Bronchial epithelial cell (primary cell): ENCODE measurements at regions not wholly inside any gene's neighbourhood (a gene's known extent, or its start where the extent isn't known, plus 50 kb on each side); places are given as distances from the start of the nearest gene placed in this dataset.

Source experiments
- DNase-seq: peaks from one replicate; pipeline ENCODE4 v3.0.0-alpha.2; 2010; ENCODE audit warnings: low read depth
- FAIRE-seq: peaks from 2 replicates; lab custom pipeline; 2011; peaks lifted over from hg19 to GRCh38; lab: Jason Lieb, UNC
- H3K27me3 ChIP-seq: 2 replicates; pipeline ENCODE4 v1.5.1; 2011; ENCODE audit warnings: low read length; ENCODE audit not compliant: control insufficient read depth, insufficient read depth
- H3K36me3 ChIP-seq: 2 replicates; pipeline ENCODE4 v1.5.1; 2011; ENCODE audit warnings: low read length; ENCODE audit not compliant: control insufficient read depth, insufficient read depth
- H3K4me3 ChIP-seq: 2 replicates; pipeline ENCODE4 v1.5.1; 2011; ENCODE audit warnings: mild to moderate bottlenecking, low read depth, low read length, control low read depth
- CTCF ChIP-seq: IDR thresholded peaks from 2 replicates; pipeline ENCODE4 v1.5.1; 2011; ENCODE audit warnings: mild to moderate bottlenecking, moderate library complexity, low read length, control low read depth, inconsistent platforms; ENCODE audit not compliant: insufficient read depth, severe bottlenecking

- H3K27me3 ChIP-seq: no peaks in the 10 kb centered on the region
- H3K36me3 ChIP-seq: no peaks in the 10 kb centered on the region
- no peak for TF ChIP-seq CTCF
- DNase-seq (no peak), FAIRE-seq (no peak)
- H3K4me3 ChIP-seq: no peak overlapping the region
These were observed 360.0 kb downstream of the NPHP4 start for GRCh38 chr1:5632224-5632623.

GRCh38 chr1:5628416-5628815, 363.8 kb downstream of the NPHP4 start:
- TF ChIP-seq CTCF: no peak
- DNase-seq (no peak), FAIRE-seq (no peak)
- H3K27me3 ChIP-seq: no peaks in the 10 kb centered on the region
- no peaks in the 10 kb centered on the region for H3K36me3 ChIP-seq
- no peak overlapping the region for H3K4me3 ChIP-seq

- no peak for TF ChIP-seq CTCF
- FAIRE-seq: no peak
- peak; percentile 2 for DNase-seq
- H3K4me3 ChIP-seq: no peak overlapping the region
- no peaks in the 10 kb centered on the region for H3K36me3 ChIP-seq
- no peaks in the 10 kb centered on the region for H3K27me3 ChIP-seq
These were observed 368.8 kb downstream of the NPHP4 start for GRCh38 chr1:5623399-5623798.

GRCh38 chr1:5622412-5622811, 369.8 kb downstream of the NPHP4 start:
- TF ChIP-seq CTCF: no peak
- H3K4me3 ChIP-seq: no peak overlapping the region
- DNase-seq (peak; percentile 54), FAIRE-seq (no peak)
- no peaks in the 10 kb centered on the region for H3K36me3 ChIP-seq
- no peaks in the 10 kb centered on the region for H3K27me3 ChIP-seq

GRCh38 chr1:5621692-5622091, 370.5 kb downstream of the NPHP4 start:
- Histone ChIP-seq H3K27me3 (no peaks in the 10 kb centered on the region), H3K36me3 (no peaks in the 10 kb centered on the region), H3K4me3 (no peak overlapping the region)
- no peak for TF ChIP-seq CTCF
- DNase-seq (no peak), FAIRE-seq (no peak)

- Histone ChIP-seq H3K4me3 (no peak overlapping the region), H3K36me3 (no peaks in the 10 kb centered on the region), H3K27me3 (no peaks in the 10 kb centered on the region)
- DNase-seq (no peak), FAIRE-seq (no peak)
- TF ChIP-seq CTCF: peak; percentile 51
These were observed 371.2 kb downstream of the NPHP4 start for GRCh38 chr1:5620997-5621396.
